Fibroblast of upper back skin (primary cell): ENCODE measurements at regions not wholly inside any gene's neighbourhood (a gene's known extent, or its start where the extent isn't known, plus 50 kb on each side); places are given as distances from the start of the nearest gene placed in this dataset.

ENCODE experiments used
- DNase-seq: peaks from one replicate; pipeline ENCODE4 v3.0.0-alpha.2; 2013

- no peak for DNase-seq
Observed at GRCh38 chr15:25183581-25184251, 228.9 kb downstream of the SNRPN start.

GRCh38 chr15:25184356-25185155, 229.8 kb downstream of the SNRPN start:
- no peak for DNase-seq

- no peak for DNase-seq
Observed at GRCh38 chr15:25185156-25185710, 230.4 kb downstream of the SNRPN start.

GRCh38 chr15:25185791-25186190, 231.0 kb downstream of the SNRPN start:
- DNase-seq: no peak

- no peak for DNase-seq
Observed at GRCh38 chr15:25186411-25186810, 231.6 kb downstream of the SNRPN start.

- no peak for DNase-seq
Observed at GRCh38 chr15:25186906-25187645, 232.3 kb downstream of the SNRPN start.

GRCh38 chr15:25188051-25188450, 233.3 kb downstream of the SNRPN start:
- DNase-seq: no peak

- DNase-seq: no peak
Observed at GRCh38 chr15:25188551-25189101, 233.8 kb downstream of the SNRPN start.

GRCh38 chr15:25189551-25189950, 234.8 kb downstream of the SNRPN start:
- DNase-seq: no peak

- DNase-seq: no peak
Observed at GRCh38 chr15:25192651-25193050, 237.9 kb downstream of the SNRPN start.

GRCh38 chr15:25207369-25207768, 231.5 kb downstream of the UBE3A start:
- DNase-seq: no peak

- DNase-seq: no peak
Observed at GRCh38 chr15:25208735-25209134, 230.1 kb downstream of the UBE3A start.

- DNase-seq: no peak
Observed at GRCh38 chr15:25220834-25221233, 218.0 kb downstream of the UBE3A start.

GRCh38 chr15:25224396-25224795, 214.4 kb downstream of the UBE3A start:
- no peak for DNase-seq

GRCh38 chr15:25226360-25226759, 212.5 kb downstream of the UBE3A start:
- DNase-seq: no peak

GRCh38 chr15:25228261-25228660, 210.6 kb downstream of the UBE3A start:
- no peak for DNase-seq

- no peak for DNase-seq
Observed at GRCh38 chr15:25230442-25230841, 208.4 kb downstream of the UBE3A start.

GRCh38 chr15:25233766-25234350, 205.0 kb downstream of the UBE3A start:
- DNase-seq: no peak

- no peak for DNase-seq
Observed at GRCh38 chr15:25234831-25235230, 204.0 kb downstream of the UBE3A start.

GRCh38 chr15:25235391-25235790, 203.4 kb downstream of the UBE3A start:
- no peak for DNase-seq

GRCh38 chr15:25236143-25236860, 202.5 kb downstream of the UBE3A start:
- DNase-seq: no peak

- DNase-seq: no peak
Observed at GRCh38 chr15:25236861-25237155, 202.0 kb downstream of the UBE3A start.
